Colonic mucosa (tissue), 4 donors: ENCODE measurements at regions not wholly inside any gene's neighbourhood (a gene's known extent, or its start where the extent isn't known, plus 50 kb on each side); places are given as distances from the start of the nearest gene placed in this dataset.
A peak's percentile ranks its signal among the peaks of the same experiment; 100 is the strongest.

Experiments
- DNase-seq: peaks from one replicate; pipeline ENCODE4 v3.0.0-alpha.2; 2020
- H3K27ac ChIP-seq: fragments of 200-600 bp; one replicate; pipeline ENCODE4 v1.8.0; 2021
- H3K27me3 ChIP-seq: fragments of 200-600 bp; one replicate; pipeline ENCODE4 v1.8.0; 2021
- H3K36me3 ChIP-seq: fragments of 200-600 bp; one replicate; pipeline ENCODE4 v1.8.0; 2021
- H3K4me1 ChIP-seq: fragments of 200-600 bp; one replicate; pipeline ENCODE4 v1.8.0; 2021; ENCODE audit warnings: mild to moderate bottlenecking
- H3K4me3 ChIP-seq: fragments of 200-600 bp; one replicate; pipeline ENCODE4 v1.8.0; 2021
- H3K9ac ChIP-seq, 2 donors: one replicate each; pipeline ENCODE4 v1.7.0; 2013; ENCODE audit warnings: control low read depth in 2 of 2, low read depth in 2 of 2, low read length in 2 of 2
- H3K9me3 ChIP-seq: fragments of 200-600 bp; one replicate; pipeline ENCODE4 v1.8.0; 2021
- CTCF ChIP-seq: fragments of 200-600 bp; IDR thresholded peaks from one replicate; pipeline ENCODE4 v1.8.0; 2022; ENCODE audit warnings: antibody characterized with exemption, mild to moderate bottlenecking
- intact Hi-C: fragments of 100-400 bp; cut with DNase I; formaldehyde crosslinking; loops from one replicate; pipeline ENCODE4 v1.14.1; 2022
- donor health status: healthy.
- donor health status: DM: no; HTN: no; CAD: no.
- donor health status: DM: no; HTN: no; CAD: no.

- H3K27me3 ChIP-seq, result no peaks in the 10 kb centered on the region
- intact Hi-C loops, result no loop called here
- DNase-seq, result peak; percentile 40
- no peaks in the 10 kb centered on the region for H3K9me3 ChIP-seq
- peak overlapping the region; percentile 67 for H3K27ac ChIP-seq
- peak overlapping the region in 1 of 2 donors; percentile 2 for H3K9ac ChIP-seq
- no peaks in the 10 kb centered on the region for H3K4me1 ChIP-seq
- H3K4me3 ChIP-seq, result no peak overlapping the region
- no peaks in the 10 kb centered on the region for H3K36me3 ChIP-seq
- TF ChIP-seq CTCF, result no peak
Observed at GRCh38 chr5:125408448-125409233, 662.2 kb upstream of the ZNF608 start.

- Histone ChIP-seq H3K4me3 (no peak overlapping the region), H3K9me3 (no peaks in the 10 kb centered on the region), H3K27me3 (no peaks in the 10 kb centered on the region), H3K4me1 (no peaks in the 10 kb centered on the region), H3K27ac (peak overlapping the region; percentile 67), H3K36me3 (no peaks in the 10 kb centered on the region), H3K9ac (peak overlapping the region in 1 of 2 donors; percentile 14)
- DNase-seq, result peak; percentile 20
- intact Hi-C loops, result no loop called here
- no peak for TF ChIP-seq CTCF
Observed at GRCh38 chr5:125409234-125409860, 662.9 kb upstream of the ZNF608 start.

GRCh38 chr5:125409861-125410536, 663.6 kb upstream of the ZNF608 start:
- H3K27me3 ChIP-seq, result no peaks in the 10 kb centered on the region
- no peaks in the 10 kb centered on the region for H3K36me3 ChIP-seq
- peak overlapping the region; percentile 67 for H3K27ac ChIP-seq
- H3K4me1 ChIP-seq, result no peaks in the 10 kb centered on the region
- H3K4me3 ChIP-seq, result no peak overlapping the region
- no peak for TF ChIP-seq CTCF
- H3K9ac ChIP-seq, result peak overlapping the region in 1 of 2 donors; percentile 14
- peak; percentile 18 for DNase-seq
- H3K9me3 ChIP-seq, result no peaks in the 10 kb centered on the region
- intact Hi-C loops, result no loop called here

- H3K27me3 ChIP-seq, result no peaks in the 10 kb centered on the region
- intact Hi-C loops, result no loop called here
- H3K4me3 ChIP-seq, result no peak overlapping the region
- H3K4me1 ChIP-seq, result no peaks in the 10 kb centered on the region
- DNase-seq, result no peak
- TF ChIP-seq CTCF, result no peak
- no peak overlapping the region for H3K9ac ChIP-seq
- H3K9me3 ChIP-seq, result no peaks in the 10 kb centered on the region
- peak overlapping the region; percentile 67 for H3K27ac ChIP-seq
- no peaks in the 10 kb centered on the region for H3K36me3 ChIP-seq
Observed at GRCh38 chr5:125410537-125411070, 664.2 kb upstream of the ZNF608 start.

- intact Hi-C loops, result no loop called here
- TF ChIP-seq CTCF, result no peak
- Histone ChIP-seq H3K27me3 (no peaks in the 10 kb centered on the region), H3K9ac (peak overlapping the region in 1 of 2 donors; percentile 72), H3K4me1 (no peaks in the 10 kb centered on the region), H3K9me3 (no peaks in the 10 kb centered on the region), H3K36me3 (no peaks in the 10 kb centered on the region), H3K27ac (peak overlapping the region; percentile 0), H3K4me3 (no peak overlapping the region)
- peak; percentile 72 for DNase-seq
Observed at GRCh38 chr5:125411071-125411743, 664.8 kb upstream of the ZNF608 start.
